GM12878 (cell line): ENCODE measurements at regions not wholly inside any gene's neighbourhood (a gene's known extent, or its start where the extent isn't known, plus 50 kb on each side); places are given as distances from the start of the nearest gene placed in this dataset.
A peak's percentile ranks its signal among the peaks of the same experiment; 100 is the strongest.

Source experiments
- ASH2L ChIP-seq: fragments of 300-600, 200-600 bp; sonication (generic); IDR thresholded peaks from 2 replicates; pipeline ENCODE4 v1.6.1; 2017; ENCODE audit warnings: low read depth, mild to moderate bottlenecking, borderline replicate concordance
- BHLHE40 ChIP-seq, 2 experiments: fragments of 450-650 bp in 1 of 2; IDR thresholded peaks; 2 replicates each; pipeline ENCODE4 v1.6.1; 2011 to 2017; ENCODE audit warnings: low read depth in 2 of 2, borderline replicate concordance in 1 of 2, improper control_type of control experiment in 1 of 2, low read length in 1 of 2, mild to moderate bottlenecking in 1 of 2
- CHD2 ChIP-seq: IDR thresholded peaks from 2 replicates; pipeline ENCODE4 v1.6.1; 2011; ENCODE audit warnings: low read depth, low read length, improper control_type of control experiment, borderline replicate concordance
- ELK1 ChIP-seq: IDR thresholded peaks from 2 replicates; pipeline ENCODE4 v1.6.1; 2012; ENCODE audit warnings: low read depth, low read length, improper control_type of control experiment
- IKZF2 ChIP-seq, 2 experiments: fragments of 450-650 bp; IDR thresholded peaks; 2 replicates each; pipeline ENCODE4 v1.6.1; 2017; ENCODE audit warnings: mild to moderate bottlenecking in 2 of 2, moderate library complexity in 2 of 2
- IRF3 ChIP-seq: fragments of 450-650 bp; IDR thresholded peaks from 2 replicates; pipeline ENCODE4 v1.6.1; 2014; ENCODE audit warnings: mild to moderate bottlenecking
- JUND ChIP-seq: IDR thresholded peaks from 2 replicates; pipeline ENCODE4 v1.6.1; 2012; ENCODE audit warnings: low read depth, mild to moderate bottlenecking, low read length, improper control_type of control experiment, moderate library complexity
- MLLT1 ChIP-seq: fragments of 450-650 bp; IDR thresholded peaks from 2 replicates; pipeline ENCODE4 v1.6.1; 2016; ENCODE audit warnings: mild to moderate bottlenecking
- NBN ChIP-seq: fragments of 450-650 bp; IDR thresholded peaks from 2 replicates; pipeline ENCODE4 v1.6.1; 2016
- NFYA ChIP-seq: IDR thresholded peaks from 2 replicates; pipeline ENCODE4 v1.6.1; 2011; ENCODE audit warnings: low read depth, mild to moderate bottlenecking, low read length, improper control_type of control experiment, borderline replicate concordance
- PAX5 ChIP-seq: IDR thresholded peaks from 2 replicates; pipeline ENCODE4 v1.6.1; 2011; ENCODE audit warnings: low read depth, low read length, borderline replicate concordance
- POU2F2 ChIP-seq: IDR thresholded peaks from 3 replicates; pipeline ENCODE4 v1.6.1; 2011; ENCODE audit warnings: low read depth, mild to moderate bottlenecking, low read length, borderline replicate concordance
- RB1 ChIP-seq: fragments of 450-650 bp; formaldehyde crosslinking; IDR thresholded peaks from 2 replicates; pipeline ENCODE4 v1.6.1; 2017; ENCODE audit warnings: mild to moderate bottlenecking, borderline replicate concordance
- SIX5 ChIP-seq: IDR thresholded peaks from 2 replicates; pipeline ENCODE4 v1.6.1; 2011; ENCODE audit warnings: mild to moderate bottlenecking, low read depth, low read length, moderate library complexity; ENCODE audit not compliant: severe bottlenecking
- SMC3 ChIP-seq: IDR thresholded peaks from 2 replicates; pipeline ENCODE4 v1.6.1; 2011; ENCODE audit warnings: low read length, improper control_type of control experiment, borderline replicate concordance
- SPI1 ChIP-seq: IDR thresholded peaks from 2 replicates; pipeline ENCODE4 v1.6.1; 2011; ENCODE audit warnings: low read depth, mild to moderate bottlenecking, low read length, moderate library complexity, borderline replicate concordance; ENCODE audit not compliant: insufficient read depth
- SRF ChIP-seq, 2 experiments: IDR thresholded peaks; 2 replicates each; pipeline ENCODE4 v1.6.1; 2011; ENCODE audit warnings: low read depth in 2 of 2, low read length in 2 of 2, mild to moderate bottlenecking in 1 of 2, moderate library complexity in 1 of 2
- STAT3 ChIP-seq: IDR thresholded peaks from 2 replicates; pipeline ENCODE4 v1.6.1; 2011; ENCODE audit warnings: low read depth, low read length, improper control_type of control experiment
- TBL1XR1 ChIP-seq: IDR thresholded peaks from 2 replicates; pipeline ENCODE4 v1.6.1; 2012; ENCODE audit warnings: low read depth, low read length, improper control_type of control experiment
- ZBTB40 ChIP-seq: fragments of 450-650 bp; IDR thresholded peaks from 2 replicates; pipeline ENCODE4 v1.6.1; 2016; ENCODE audit warnings: mild to moderate bottlenecking, moderate library complexity, borderline replicate concordance
- ZNF217 ChIP-seq: fragments of 450-650 bp; IDR thresholded peaks from 2 replicates; pipeline ENCODE4 v1.6.1; 2017; ENCODE audit warnings: antibody characterized with exemption, mild to moderate bottlenecking

GRCh38 chr9:107218829-107219485 is 64.1 kb upstream of the RAD23B start (continued):
- TF ChIP-seq ELK1 = no peak
- peak; percentile 50 to 55; a peak in 2 of 4 replicates for TF ChIP-seq IKZF2 (IDR thresholded peaks at IDR 0.05)
- TF ChIP-seq SMC3 = 0 out of 2 replicates have a peak, but pooled peaks have one; percentile 5
- 0 out of 2 replicates have a peak, but pooled peaks have one; percentile 61 for TF ChIP-seq ZNF217
- no peak for TF ChIP-seq SIX5
- TF ChIP-seq JUND = 0 out of 2 replicates have a peak, but pooled peaks have one; percentile 31
- TF ChIP-seq ASH2L = no peak
- peak; percentile 95 for TF ChIP-seq SPI1
- TF ChIP-seq STAT3 = no peak
- TF ChIP-seq MLLT1 = peak; percentile 69
- no peak for TF ChIP-seq TBL1XR1
- no peak for TF ChIP-seq NFYA
- peak; percentile 42; the same call in 1 of the 2 replicates for TF ChIP-seq CHD2
- TF ChIP-seq ZBTB40 = no peak
- no peak for TF ChIP-seq IRF3
- peak in 1 of 2 experiments; percentile 38; a peak in 2 of 4 replicates for TF ChIP-seq BHLHE40 (IDR thresholded peaks at IDR 0.05; ENCODE audit: borderline replicate concordance in 1 of 2, low read depth in 2 of 2, low read length in 1 of 2)
- TF ChIP-seq RB1 = 0 out of 2 replicates have a peak, but pooled peaks have one; percentile 28
- TF ChIP-seq SRF (IDR thresholded peaks at IDR 0.05; ENCODE audit: low read depth in 2 of 2, low read length in 2 of 2) = no peak
- TF ChIP-seq POU2F2 = no peak; the same call in 2 of the 3 replicates
- peak; percentile 80 for TF ChIP-seq NBN
- TF ChIP-seq PAX5 = 0 out of 2 replicates have a peak, but pooled peaks have one; percentile 44
